Epithelial cell of prostate (primary cell): ENCODE measurements at regions not wholly inside any gene's neighbourhood (a gene's known extent, or its start where the extent isn't known, plus 50 kb on each side); places are given as distances from the start of the nearest gene placed in this dataset.

ENCODE experiments used
- DNase-seq: peaks from one replicate; pipeline ENCODE4 v3.0.0-alpha.2; 2011; ENCODE audit warnings: low read depth, low spot score
- H3K27ac ChIP-seq: fragments of 450-650 bp; 2 replicates; pipeline ENCODE4 v1.5.1; 2017; ENCODE audit warnings: mild to moderate bottlenecking

DNA sequence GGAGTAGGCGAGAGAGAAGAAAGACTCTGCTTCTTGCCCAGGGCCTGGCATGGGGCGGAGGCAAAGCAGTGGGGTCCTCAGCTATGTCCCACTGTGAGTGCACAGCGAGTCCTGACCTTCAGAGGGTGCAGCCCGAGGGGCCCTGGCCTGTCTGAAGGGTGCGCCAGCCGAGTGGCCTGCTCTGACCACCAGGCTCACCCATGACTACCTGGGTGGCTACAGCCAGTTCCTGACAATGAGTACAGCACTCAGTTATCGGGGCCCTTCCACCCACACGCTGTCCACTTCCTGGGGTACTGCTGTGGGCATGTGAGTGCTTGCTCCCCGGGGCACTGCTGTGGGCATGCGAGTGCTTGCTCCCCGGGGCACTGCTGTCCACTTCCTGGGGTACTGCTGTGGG is 74.1 kb upstream of the B3GAT1 start:
- no peak for DNase-seq
- H3K27ac ChIP-seq: no peak overlapping the region

- DNase-seq: no peak
- H3K27ac ChIP-seq: no peak overlapping the region
Measured at GRCh38 chr11:134485316-134485715, 73.3 kb upstream of the B3GAT1 start.

DNA sequence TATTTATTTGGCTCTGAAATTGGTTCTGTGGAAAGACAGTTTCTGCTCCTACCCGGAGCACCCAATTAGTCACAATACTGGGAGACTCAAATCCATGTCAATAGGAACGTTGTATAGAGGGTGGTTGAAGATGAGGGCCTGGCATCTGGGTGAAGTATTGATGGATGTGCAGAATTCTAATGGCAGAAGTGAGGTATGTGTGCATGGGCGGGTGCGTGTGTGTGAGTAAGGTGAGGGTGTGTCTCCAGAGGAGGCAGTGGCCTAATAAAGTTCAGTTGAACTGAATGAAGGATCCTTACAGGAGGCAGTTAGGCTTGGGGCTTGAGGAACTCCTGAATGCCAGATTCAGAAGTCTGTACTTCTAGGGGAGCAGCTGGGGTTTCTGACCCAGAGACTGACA is 71.8 kb upstream of the B3GAT1 start:
- no peak overlapping the region for H3K27ac ChIP-seq
- DNase-seq: no peak

GRCh38 chr11:134483291-134483690 is 71.2 kb upstream of the B3GAT1 start:
- DNase-seq: no peak
- H3K27ac ChIP-seq: no peak overlapping the region

DNA sequence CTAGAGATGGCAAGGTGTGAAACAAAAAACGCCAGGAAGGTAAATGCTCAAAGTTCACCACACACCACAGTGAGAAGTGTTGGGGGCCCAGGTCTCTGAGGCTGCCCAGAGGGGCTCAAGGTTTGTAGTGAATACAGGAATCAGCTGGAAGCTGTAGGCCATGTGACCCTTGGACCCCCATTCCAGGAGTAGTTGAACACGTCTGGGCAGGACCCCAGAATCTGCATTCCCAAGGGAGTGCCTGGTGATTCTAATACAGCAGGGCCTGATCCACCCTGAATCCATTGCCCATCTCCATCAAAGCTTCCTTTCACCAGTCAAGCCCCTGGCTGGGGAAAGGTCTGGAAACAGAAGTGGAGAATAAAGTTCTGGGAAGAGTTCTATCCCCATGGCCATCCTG is 70.8 kb upstream of the B3GAT1 start:
- DNase-seq: no peak
- no peak overlapping the region for H3K27ac ChIP-seq

DNA sequence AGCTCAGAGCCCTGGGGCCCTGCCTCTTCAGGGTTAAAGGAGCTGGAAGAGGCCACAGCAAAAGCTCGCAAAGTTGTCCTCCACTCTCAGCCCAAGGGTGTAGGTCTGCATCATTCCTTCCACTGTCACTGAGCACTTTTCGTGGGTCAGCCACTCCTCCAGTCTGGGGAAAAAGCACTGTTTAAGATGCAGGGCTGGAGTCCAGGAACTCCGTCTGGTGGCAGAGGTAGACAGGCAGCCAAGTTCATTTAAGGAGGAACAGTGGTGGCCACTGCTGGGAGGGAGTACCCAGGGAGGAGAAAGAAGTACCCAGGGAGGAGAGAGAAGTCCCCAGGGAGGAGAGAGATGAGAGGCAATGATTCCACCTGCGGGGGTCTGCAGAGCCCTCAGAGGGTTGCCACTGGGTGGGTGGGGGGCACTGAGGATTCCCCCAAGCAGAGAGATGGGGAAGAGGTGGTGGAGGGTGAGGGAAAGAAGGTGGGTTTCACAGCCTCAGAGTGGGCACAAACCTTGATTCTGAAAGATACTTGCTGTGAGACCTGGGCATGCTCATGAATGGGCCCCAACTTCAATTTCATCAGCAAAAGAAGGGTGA is 70.0 kb upstream of the B3GAT1 start:
- H3K27ac ChIP-seq: no peak overlapping the region
- no peak for DNase-seq

DNA sequence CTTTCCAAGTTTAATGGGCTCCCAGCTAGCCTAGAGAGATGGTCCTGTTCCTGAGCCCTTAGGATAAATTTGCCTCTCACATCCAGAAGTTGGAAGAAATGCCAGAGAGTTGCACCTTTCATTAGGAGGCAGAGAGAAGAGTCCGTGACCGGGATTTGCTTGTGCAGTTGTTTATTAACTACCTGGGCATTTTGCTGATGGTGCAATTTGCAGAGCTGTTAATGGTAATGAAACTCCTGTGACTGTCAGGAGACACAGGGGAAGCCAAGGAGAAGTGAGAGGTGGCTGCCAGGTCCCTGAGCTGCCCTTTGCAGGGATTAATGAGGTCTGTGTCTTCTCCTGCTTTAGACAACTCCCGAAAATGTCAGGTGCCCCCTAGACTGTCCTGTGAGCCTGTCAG is 69.1 kb upstream of the B3GAT1 start:
- DNase-seq: no peak
- no peak overlapping the region for H3K27ac ChIP-seq

- H3K27ac ChIP-seq: no peak overlapping the region
- DNase-seq: no peak
Measured at GRCh38 chr11:134480136-134480712, 68.2 kb upstream of the B3GAT1 start.

GRCh38 chr11:134479206-134480135 is 67.4 kb upstream of the B3GAT1 start:
- H3K27ac ChIP-seq: no peak overlapping the region
- DNase-seq: no peak

- DNase-seq: no peak
- no peak overlapping the region for H3K27ac ChIP-seq
Measured at GRCh38 chr11:134478611-134479010, 66.6 kb upstream of the B3GAT1 start.

DNA sequence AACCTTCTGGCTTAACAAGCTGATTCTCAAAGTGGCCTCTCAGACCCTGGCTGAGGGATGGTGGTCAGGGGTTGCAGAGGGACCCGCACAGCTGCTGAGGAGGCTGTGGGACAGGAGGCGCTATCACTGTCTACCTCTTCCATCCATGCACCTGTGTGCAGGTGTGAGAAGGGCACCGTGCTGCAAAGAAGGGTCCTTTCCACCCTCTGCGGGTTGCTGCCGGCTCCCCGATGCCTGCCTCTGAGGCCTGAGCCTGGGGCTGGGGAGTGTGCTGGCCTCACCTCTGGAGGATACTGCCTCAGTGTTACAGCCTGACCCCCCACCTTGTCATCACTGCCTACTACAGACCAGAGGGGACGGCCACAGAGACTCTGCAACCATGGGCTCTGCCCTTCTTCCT is 66.1 kb upstream of the B3GAT1 start:
- no peak for DNase-seq
- H3K27ac ChIP-seq: no peak overlapping the region

- H3K27ac ChIP-seq: no peak overlapping the region
- DNase-seq: no peak
Measured at GRCh38 chr11:134477486-134477885, 65.4 kb upstream of the B3GAT1 start.

GRCh38 chr11:134476435-134477021 is 64.5 kb upstream of the B3GAT1 start:
- DNase-seq: no peak
- H3K27ac ChIP-seq: no peak overlapping the region

DNA sequence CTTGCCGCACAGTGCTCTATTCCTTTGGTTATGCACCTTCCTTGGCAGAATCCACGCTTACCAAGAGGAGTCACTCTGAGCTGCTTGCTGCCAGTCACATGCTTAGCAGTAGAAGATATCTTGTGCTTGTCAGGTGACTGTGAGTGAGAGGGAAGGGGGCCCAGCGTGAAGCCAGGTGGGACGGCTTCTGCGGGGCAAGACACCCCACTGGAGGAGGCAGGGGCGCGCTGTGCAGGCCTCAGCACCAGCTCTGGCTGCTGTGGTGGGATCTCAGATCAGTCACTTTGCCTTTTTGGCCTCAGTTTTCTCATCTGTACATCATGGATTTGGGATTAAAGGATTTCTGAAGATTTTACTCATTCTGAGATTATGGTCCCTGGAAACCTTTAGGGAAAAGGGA is 63.9 kb upstream of the B3GAT1 start:
- DNase-seq: no peak
- H3K27ac ChIP-seq: no peak overlapping the region

- no peak for DNase-seq
- no peak overlapping the region for H3K27ac ChIP-seq
Measured at GRCh38 chr11:134474942-134475341, 62.9 kb upstream of the B3GAT1 start.

DNA sequence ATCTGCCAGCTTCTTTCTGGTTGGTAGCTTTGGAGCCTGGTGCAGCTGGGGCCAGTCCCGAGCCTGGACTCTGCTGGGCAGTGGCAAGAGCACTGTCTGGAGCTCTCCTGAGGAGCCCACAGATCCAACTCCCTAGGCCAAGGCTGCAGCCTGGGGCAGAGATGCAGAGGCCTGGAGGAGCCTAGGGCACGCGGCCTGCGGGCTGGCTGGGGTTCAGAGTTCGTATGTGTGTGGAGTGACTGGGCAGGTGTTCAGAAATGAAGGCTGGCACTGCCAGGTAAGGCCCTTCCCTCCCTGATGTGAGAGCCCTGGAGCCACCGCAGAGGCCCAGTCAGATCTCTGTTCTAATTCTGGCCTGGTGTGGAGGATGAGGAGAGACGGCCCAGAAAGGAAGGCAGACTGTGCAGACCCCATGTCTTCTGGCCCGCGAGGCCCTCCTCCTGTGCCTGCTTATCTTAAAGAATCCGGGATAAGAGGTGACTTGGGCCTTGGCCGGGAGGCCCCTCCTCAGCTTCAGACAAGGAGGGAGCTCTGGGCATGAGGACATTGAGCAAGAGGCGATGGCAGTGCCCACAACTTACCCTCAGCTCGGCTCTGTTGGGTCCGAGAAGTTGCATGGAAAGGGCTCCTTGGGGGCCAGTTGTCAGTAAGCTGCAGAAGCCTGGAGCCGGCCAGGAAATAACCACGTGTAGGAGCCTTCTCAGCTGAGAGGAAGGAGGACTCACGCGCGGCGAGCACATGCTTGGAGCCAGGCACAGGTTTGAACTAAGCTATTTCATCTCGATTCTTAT is 62.2 kb upstream of the B3GAT1 start:
- DNase-seq: no peak
- H3K27ac ChIP-seq: no peak overlapping the region

- no peak overlapping the region for H3K27ac ChIP-seq
- no peak for DNase-seq
Measured at GRCh38 chr11:134471716-134472455, 59.8 kb upstream of the B3GAT1 start.

GRCh38 chr11:134471087-134471715 is 59.2 kb upstream of the B3GAT1 start:
- DNase-seq: no peak
- no peak overlapping the region for H3K27ac ChIP-seq

DNA sequence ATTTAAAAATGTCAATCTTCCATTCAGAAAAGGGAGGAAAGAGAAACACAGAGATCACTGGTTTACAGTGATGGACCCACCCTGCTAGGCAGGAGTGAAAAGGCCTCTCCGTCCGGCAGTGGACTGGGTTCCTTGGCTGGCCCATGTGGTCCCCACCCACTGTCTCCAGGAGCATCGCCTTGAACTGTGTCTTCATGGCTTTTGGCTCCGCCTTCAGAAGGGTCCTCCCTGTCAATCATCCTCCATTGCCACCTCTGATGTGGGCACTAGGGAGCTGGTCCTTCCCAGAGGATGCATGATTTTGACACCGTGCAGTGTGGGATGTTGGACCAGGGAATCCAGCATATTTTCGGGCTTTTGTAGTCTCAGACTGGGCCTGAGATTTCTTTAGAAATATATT is 58.2 kb upstream of the B3GAT1 start:
- no peak overlapping the region for H3K27ac ChIP-seq
- no peak for DNase-seq
